Esophagus muscularis mucosa (tissue), 4 donors: ENCODE measurements at regions not wholly inside any gene's neighbourhood (a gene's known extent, or its start where the extent isn't known, plus 50 kb on each side); places are given as distances from the start of the nearest gene placed in this dataset.

ENCODE experiments used
- CTCF ChIP-seq, 3 experiments: fragments of 200-600 bp in 2 of 3; fragments of 450-650 bp in 1 of 3; sonication (generic) in 2 of 3; IDR thresholded peaks; one replicate each; pipeline ENCODE4 v1.5.1; 2017 to 2019; ENCODE audit warnings: antibody characterized with exemption in 3 of 3, mild to moderate bottlenecking in 2 of 3, moderate library complexity in 1 of 3
- EP300 ChIP-seq: sonication (generic); formaldehyde crosslinking; IDR thresholded peaks from one replicate; pipeline ENCODE4 v1.6.1; 2017; ENCODE audit warnings: antibody characterized with exemption
- POLR2A ChIP-seq: fragments of 450-650 bp; IDR thresholded peaks from one replicate; pipeline ENCODE4 v1.6.1; 2017; ENCODE audit warnings: antibody characterized with exemption, moderate library complexity, mild to moderate bottlenecking, low read depth
- POLR2AphosphoS5 ChIP-seq, 2 donors: sonication (generic); formaldehyde crosslinking; IDR thresholded peaks; one replicate each; pipeline ENCODE4 v1.6.1; 2017; ENCODE audit warnings: antibody characterized with exemption in 2 of 2

- TF ChIP-seq POLR2A, result no peak
- no peak for TF ChIP-seq CTCF (IDR thresholded peaks at IDR 0.05)
- TF ChIP-seq EP300, result no peak
- no peak for TF ChIP-seq POLR2AphosphoS5 (IDR thresholded peaks at IDR 0.05)
These were observed 255.3 kb downstream of the SYK start for GRCh38 chr9:91056917-91057316.
